NT2/D1 (cell line): ENCODE measurements at regions not wholly inside any gene's neighbourhood (a gene's known extent, or its start where the extent isn't known, plus 50 kb on each side); places are given as distances from the start of the nearest gene placed in this dataset.

Experiments used
- YY1 ChIP-seq: IDR thresholded peaks from 2 replicates; pipeline ENCODE4 v1.6.1; 2011; ENCODE audit not compliant: insufficient read length, insufficient read depth
- ZNF274 ChIP-seq: IDR thresholded peaks from 2 replicates; pipeline ENCODE4 v1.6.1; 2011; ENCODE audit warnings: mild to moderate bottlenecking, low read depth, low read length

- TF ChIP-seq YY1 (no peak), ZNF274 (no peak)
Measured at GRCh38 chr2:199581935-199582360, 124.2 kb upstream of the SATB2 start.
